GM18867 (cell line): ENCODE measurements at regions not wholly inside any gene's neighbourhood (a gene's known extent, or its start where the extent isn't known, plus 50 kb on each side); places are given as distances from the start of the nearest gene placed in this dataset.

Experiments
- ATAC-seq: cut with Tn5 transposase; IDR thresholded peaks from one replicate; pipeline ENCODE4 v1.9.1; 2021; ENCODE audit warnings: mild to moderate bottlenecking, moderate library complexity; ENCODE audit not compliant: unreplicated experiment

DNA sequence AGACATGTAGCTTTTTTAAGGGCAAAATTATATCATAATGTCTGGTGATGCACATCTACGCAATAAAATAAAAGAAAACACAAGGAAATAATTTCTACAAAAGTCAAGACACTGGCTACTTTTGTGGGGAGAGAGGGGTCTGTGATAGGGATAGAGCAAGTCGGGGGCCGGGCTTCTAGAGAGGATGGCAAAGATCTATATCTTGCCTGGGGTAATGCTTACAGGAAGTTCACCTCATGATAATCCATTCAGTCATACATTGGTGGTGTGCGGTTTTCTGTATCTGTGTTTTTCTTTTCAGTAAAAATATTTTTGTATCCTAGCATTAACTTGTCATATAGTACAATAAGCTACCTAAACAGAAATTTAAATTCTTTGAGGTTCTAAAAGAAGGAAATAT, 178.8 kb downstream of the ARRDC4 start:
- ATAC-seq, result no peak

GRCh38 chr15:98142572-98142971, 182.1 kb downstream of the ARRDC4 start:
- ATAC-seq, result no peak

- ATAC-seq, result no peak
These were observed 182.6 kb downstream of the ARRDC4 start for GRCh38 chr15:98143116-98143515.

DNA sequence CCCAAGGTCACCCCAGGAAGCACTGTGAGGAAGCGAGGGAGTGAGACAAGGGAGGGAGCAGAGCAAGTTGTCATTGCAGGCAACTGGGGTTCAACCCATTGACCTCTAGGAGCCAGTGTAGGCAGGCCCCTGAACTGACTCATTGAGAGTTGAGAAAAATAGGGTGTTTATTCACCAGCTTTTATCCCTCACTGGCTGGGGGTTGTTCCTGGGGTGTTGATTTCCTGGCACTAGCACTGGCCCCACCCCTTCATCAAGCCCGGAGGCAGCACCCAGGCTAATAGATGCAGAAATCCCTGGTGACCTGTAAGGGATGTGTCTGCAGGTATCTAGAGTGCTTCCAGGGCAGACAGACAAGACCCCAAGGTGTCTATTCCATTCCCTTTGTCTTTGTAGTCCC, 183.9 kb downstream of the ARRDC4 start:
- no peak for ATAC-seq

DNA sequence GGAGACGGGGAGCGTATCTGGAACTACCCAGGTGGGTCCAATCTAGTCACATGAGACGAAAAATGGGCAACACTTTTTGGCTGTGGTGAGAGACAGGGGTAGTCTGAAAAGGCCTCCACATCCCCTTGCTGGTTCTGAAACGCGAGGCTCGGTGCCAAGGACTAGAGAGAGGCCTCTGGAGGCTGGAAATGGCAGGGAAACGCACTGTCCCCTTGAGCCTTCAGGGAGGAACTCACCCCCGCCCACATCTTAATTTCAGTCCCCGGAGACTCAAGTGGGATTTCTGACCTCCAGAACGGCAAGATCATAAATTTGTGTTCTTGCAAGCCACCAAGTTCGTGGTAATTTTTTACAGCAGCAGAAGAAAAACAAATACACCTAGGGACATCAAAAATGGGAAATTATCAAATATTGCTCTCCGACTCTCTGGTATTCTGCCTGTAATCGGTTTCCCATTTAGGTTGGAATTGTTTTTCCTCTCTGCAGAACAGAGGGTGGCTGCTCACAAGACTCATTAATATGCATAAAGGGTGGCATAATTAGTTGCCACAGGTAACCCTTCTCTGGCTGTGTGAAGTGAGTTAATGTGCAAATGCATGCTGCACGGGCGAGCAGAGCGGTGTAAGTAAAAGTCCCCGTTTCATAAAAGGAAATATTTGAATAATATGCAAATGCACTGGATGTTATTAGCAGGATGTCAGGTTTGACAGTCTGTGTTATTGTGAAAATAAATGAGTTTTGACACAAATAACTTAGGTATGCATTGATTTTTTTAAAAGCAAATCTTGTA, 185.7 kb downstream of the ARRDC4 start:
- ATAC-seq, result no peak

DNA sequence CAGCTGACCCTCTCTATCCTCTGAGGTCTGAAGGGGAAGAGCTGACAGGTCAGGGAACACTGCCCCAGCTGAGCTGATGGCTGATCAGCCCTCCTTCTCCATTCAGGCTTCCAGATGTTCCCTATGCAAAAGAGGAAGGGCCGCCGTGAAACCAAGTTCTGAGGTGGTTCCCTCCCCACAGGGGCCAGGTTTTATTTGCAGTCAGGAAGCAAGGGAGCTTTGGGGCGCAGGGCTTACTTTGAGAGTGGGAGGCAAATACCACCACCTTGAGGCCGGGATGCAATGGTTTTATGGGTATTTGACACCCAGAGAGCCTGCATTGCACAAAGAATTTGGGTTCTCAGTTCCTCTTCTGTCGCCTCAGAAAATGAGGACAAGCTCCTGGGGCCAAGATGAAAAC, 186.9 kb downstream of the ARRDC4 start:
- no peak for ATAC-seq

DNA sequence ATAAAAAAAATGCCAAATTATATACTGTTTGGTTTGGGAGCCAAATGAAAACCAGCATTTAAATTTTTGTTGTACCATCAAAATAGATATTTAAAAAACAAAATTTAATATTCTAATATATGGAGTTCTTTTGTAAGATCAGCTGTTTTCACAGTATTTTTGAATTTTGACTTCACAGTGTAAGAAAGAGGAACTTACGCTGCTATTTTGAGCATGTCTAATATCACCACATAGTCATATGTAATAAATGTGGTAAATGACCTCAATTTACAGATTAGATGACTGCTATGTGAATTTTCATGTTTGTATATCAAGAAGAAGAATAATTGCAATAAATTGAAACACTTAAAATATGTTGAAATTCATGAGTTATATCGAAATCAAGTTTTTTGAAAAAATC, 189.6 kb downstream of the ARRDC4 start:
- no peak for ATAC-seq

- no peak for ATAC-seq
These were observed 190.0 kb downstream of the ARRDC4 start for GRCh38 chr15:98150536-98150935.

GRCh38 chr15:98151096-98151495, 190.6 kb downstream of the ARRDC4 start:
- no peak for ATAC-seq

- ATAC-seq, result no peak
These were observed 191.7 kb downstream of the ARRDC4 start for GRCh38 chr15:98152156-98152555.

DNA sequence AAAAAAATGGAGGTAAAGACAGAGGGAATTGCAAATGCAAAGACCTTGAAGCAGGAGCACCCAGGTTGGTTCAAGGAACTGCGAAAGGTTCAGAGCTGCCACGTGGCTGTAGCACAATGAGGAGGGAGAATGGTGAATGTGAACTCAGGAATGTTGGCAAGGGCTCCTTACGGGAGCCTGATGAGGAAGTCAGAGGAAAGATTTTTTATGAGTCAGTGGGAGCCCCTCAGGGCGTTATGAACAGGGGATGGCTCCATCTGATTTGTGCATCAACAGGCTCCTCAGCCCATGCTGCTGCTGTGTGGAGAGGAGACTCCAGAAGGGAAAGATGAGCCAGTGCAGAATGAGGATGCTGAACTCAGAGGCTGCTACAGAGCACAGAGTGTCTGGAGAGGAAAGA, 194.4 kb downstream of the ARRDC4 start:
- ATAC-seq, result no peak

DNA sequence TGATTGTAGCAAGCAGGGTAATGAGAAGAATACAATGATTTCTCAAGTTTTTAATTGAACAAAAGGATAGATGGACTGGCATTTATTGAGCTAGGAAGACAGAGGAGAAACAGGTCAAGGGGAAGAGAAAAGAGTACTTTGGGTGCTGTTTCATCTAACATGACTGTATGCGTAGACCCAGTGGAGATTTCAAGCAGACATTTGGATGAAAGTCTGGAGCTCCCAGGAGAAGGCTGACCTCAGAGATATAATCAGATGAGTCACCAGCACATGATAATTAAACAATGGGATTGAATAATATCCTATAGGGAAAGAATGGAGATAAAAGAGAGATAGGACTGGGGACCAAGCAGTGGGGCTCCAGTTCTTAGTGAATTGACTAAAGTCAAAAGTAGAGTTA, 194.9 kb downstream of the ARRDC4 start:
- ATAC-seq, result no peak

GRCh38 chr15:98160236-98160635, 199.7 kb downstream of the ARRDC4 start:
- peak; percentile 60 for ATAC-seq

DNA sequence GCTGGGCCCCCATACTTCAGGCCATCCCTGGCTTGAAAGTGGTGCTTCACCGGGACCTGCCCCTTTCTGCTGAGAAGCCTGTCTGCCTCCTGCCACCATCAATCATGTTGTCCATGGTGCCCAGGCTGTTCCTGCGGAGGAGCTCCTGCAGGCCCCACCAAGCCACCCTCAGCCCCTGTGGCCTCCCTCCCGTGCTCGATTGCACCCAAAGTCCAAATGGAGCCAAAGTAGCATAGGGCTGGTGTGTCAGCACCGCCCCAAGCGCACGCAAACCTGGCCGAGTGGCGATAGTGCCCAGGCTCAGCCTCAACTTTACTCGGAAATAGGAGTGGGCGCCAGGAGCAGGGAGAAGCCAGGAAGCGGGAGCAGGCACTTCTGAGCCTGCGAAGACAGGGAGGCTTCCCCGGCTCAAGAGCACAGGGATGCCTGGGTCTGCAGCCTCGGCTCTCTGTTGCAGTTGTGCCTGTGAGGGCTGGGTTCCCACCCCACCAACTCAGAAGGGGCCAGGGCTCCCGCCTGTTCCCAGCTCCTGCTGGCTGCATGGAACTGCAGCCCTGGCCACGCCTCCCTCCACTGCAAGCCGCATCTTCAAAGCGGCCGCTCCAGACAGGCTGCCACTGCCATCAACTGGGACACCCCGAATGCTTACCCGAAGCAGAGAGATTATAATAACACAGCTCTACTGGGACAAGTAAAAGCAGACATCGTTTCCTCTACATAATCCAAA, 203.0 kb downstream of the ARRDC4 start:
- ATAC-seq, result no peak

DNA sequence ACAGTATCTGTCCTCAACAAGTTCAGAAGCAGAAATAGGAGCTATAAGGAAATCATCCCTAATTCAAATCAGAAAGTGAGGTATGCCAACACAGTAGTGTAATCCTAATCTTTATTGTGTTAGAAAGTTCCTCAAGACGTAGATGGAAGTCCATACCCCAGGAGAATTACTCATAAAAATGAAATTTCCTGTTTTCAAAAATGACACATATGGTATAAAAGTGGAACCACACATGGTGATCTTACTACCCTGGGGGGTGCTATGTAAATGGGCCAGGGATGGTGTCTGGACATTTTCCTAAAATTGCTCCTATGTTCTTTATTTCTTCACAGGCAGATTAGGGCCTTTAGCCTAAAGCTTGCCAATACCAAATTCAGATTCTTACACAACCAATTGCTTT, 204.1 kb downstream of the ARRDC4 start:
- no peak for ATAC-seq

DNA sequence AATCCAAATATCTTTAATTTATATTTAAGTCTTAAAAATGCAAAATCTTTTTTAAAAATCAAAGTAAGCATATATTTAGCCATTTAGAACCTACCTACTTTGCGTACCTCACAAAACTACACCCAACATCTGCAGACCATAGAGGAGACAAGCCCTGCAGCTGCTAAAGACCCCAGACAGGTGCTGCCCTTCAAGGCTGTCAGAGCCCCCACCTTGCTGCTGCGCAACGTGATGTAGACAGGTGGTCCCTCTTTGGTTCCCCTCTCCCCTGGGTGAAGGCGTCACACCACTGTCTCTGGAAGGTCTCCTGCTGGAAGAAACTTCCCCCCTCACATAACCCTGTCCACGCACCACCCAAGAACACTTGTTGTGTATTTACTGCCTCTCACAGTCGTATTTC, 204.5 kb downstream of the ARRDC4 start:
- no peak for ATAC-seq

GRCh38 chr15:98167722-98168268, 207.3 kb downstream of the ARRDC4 start:
- ATAC-seq, result no peak

DNA sequence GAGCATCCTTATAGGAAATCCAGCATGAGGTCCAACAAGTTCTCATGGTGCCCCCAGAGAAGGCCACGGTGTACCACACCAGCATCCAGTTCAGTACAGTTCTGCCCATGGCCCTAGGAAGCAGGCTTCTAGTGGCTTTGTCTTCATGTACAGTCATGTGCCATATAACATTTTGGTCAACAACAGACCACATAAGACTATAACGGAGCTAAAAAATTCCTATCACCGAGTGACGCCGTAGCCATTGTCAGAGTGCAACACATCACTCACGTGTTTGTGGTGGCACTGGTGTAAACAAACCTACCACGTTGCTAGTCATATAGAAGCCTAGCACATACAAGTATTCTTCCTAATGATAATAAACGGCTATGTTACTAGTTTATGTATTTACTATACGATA, 209.0 kb downstream of the ARRDC4 start:
- no peak for ATAC-seq

- no peak for ATAC-seq
These were observed 213.8 kb downstream of the ARRDC4 start for GRCh38 chr15:98174286-98174685.

- no peak for ATAC-seq
These were observed 214.3 kb downstream of the ARRDC4 start for GRCh38 chr15:98174841-98175240.

- peak; percentile 48 for ATAC-seq
These were observed 217.6 kb downstream of the ARRDC4 start for GRCh38 chr15:98177966-98178592.

GRCh38 chr15:98178861-98179260, 218.4 kb downstream of the ARRDC4 start:
- ATAC-seq, result no peak
